GM19452 (cell line): ENCODE measurements at regions not wholly inside any gene's neighbourhood (a gene's known extent, or its start where the extent isn't known, plus 50 kb on each side); places are given as distances from the start of the nearest gene placed in this dataset.
"Not testable (repeated sequence)": the region's sequence is repeated elsewhere in the genome, so short reads cannot be mapped to it uniquely, and the experiment has no call there.

ENCODE experiments used
- ATAC-seq: cut with Tn5 transposase; IDR thresholded peaks from one replicate; pipeline ENCODE4 v1.9.1; 2021; ENCODE audit not compliant: unreplicated experiment

DNA sequence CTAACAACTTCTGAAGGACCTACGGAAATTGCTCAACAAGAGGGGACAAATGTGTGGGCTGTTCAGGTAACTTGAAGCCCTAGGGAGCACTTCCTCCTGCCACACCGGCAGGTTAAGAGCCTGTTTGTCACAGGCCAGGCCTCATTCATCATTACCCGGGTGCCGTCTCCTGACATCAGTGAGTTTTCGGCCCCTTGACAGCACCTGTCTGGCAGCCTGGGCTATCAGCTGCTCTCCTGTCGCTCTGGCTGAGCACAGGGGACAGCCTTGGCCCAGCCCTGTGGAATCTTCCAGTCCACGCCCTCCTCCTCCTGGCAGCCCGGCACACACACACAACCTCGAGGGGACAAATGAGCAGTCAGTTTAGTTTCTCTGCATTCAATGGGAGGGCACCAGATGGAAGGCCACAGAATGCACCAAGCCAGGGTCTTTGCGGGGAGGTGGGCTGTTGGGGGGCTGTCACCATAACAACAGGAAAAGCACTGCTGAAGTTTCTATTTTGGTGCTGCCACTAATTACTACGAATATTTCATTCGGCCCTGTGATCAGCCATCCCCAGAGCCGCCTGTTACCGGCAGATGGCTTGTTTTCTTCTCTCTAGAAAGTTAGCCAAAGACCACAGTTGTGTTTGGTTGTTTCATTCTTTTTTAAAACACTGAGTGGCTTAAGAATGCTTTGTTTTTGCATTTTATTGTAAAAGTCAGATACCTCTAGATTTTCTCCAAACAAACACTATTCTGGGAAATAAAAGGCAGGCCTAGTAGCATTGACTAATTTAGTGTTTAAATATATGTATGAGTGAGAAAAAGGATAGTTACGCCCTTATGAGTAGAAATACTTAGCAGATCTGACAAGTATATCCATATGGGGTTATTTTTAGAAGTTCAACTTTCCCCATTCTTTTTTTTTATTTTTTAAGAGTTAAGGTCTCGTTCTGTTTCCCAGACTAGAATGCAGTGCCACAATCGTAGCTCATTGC lies 189.9 kb upstream of the NDUFV2 start:
- peak; percentile 52 for ATAC-seq

- not testable (repeated sequence) for ATAC-seq
Measured at GRCh38 chr18:8913606-8914403, 188.7 kb upstream of the NDUFV2 start.

- ATAC-seq = not testable (repeated sequence)
Measured at GRCh38 chr18:8914404-8915264, 187.9 kb upstream of the NDUFV2 start.

DNA sequence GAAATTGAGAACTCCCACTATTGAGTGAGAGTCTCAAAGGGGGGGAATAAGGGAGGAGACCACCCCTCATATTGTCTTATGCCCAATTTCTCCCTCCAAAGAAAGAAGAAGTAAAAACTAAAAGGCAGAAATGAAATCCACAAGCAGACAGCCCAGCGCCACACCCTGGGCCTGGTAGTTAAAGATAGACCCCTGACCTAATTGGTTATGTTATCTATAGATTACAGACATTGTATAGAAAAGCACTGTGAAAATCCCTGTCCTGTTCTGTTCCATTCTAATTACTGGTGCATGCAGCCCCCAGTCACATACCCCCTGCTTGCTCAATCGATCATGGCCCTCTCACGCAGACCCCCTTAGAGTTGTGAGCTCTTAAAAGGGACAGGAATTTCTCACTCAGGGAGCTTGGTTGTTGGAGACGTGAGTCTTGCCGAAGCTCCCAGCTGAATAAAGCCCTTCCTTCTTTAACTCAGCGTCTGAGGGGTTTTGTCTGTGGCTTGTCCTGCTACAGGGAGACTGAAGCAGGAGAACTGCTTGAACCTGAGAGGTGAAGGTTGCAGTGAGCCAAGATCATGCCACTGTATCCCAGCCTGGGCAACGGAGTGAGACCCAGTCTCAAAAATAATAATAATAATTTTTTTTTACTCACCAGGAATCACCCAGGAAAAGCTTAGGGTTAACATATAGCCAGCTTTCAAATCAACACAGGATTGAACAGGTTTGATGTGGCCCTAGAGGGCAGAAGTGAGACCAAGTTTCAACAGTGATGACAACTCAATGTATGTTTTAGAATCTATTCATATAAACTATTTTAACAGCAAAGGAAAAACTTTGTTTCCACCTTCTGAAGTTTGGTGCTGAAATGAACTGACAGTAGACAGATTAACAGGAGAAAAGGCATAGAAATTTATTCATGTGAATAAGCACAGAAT lies 181.4 kb upstream of the NDUFV2 start:
- ATAC-seq = not testable (repeated sequence)

GRCh38 chr18:8926464-8926863 lies 176.0 kb upstream of the NDUFV2 start:
- no peak for ATAC-seq

- ATAC-seq = no peak
Measured at GRCh38 chr18:8928044-8928443, 174.5 kb upstream of the NDUFV2 start.

GRCh38 chr18:8928847-8929780 lies 173.4 kb upstream of the NDUFV2 start:
- ATAC-seq = no peak

- no peak for ATAC-seq
Measured at GRCh38 chr18:8930990-8931616, 171.4 kb upstream of the NDUFV2 start.

DNA sequence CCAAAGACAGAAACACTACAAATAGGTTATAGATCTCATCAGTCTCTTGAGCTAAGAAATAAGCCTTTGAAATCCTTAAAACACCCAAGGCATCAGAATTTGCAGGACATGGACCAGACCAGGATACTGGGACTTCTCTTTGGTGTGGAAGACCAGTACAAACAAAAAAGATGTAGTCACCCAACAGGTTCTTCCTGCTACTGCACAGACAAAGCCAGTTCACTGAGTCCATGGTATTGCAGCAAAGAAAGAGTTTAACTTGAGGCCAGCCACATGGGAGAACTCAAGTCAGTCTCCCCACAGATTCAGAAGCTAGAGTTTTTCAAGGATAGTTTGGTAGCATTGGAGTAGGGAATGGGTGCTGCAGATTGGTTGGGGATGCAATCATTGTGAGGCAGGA lies 169.6 kb upstream of the NDUFV2 start:
- ATAC-seq = no peak

GRCh38 chr18:8933714-8934284 lies 168.7 kb upstream of the NDUFV2 start:
- ATAC-seq = no peak

- not testable (repeated sequence) for ATAC-seq
Measured at GRCh38 chr18:8935346-8935745, 167.2 kb upstream of the NDUFV2 start.

DNA sequence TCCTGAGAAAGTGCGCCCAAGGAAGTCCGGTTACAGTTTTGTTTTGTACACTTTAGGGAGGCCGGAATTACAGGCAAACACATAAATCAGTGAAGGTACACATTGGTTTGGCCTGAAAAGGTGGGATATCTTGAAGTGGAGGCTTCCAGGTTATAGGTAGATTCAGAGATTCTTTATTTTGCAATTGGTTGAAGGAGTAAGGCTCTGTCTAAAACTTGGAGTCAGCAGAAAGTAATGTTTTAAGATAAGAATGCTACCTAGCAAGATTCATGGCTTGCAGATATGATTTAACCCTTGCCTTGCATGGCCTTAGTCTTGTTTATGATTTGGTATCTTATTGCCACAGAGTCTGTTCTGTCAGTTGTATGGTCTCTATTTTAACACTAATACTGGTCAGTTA lies 165.9 kb upstream of the NDUFV2 start:
- ATAC-seq = no peak

GRCh38 chr18:8937160-8938094 lies 165.1 kb upstream of the NDUFV2 start:
- no peak for ATAC-seq

- ATAC-seq = no peak
Measured at GRCh38 chr18:8938817-8939216, 163.7 kb upstream of the NDUFV2 start.

DNA sequence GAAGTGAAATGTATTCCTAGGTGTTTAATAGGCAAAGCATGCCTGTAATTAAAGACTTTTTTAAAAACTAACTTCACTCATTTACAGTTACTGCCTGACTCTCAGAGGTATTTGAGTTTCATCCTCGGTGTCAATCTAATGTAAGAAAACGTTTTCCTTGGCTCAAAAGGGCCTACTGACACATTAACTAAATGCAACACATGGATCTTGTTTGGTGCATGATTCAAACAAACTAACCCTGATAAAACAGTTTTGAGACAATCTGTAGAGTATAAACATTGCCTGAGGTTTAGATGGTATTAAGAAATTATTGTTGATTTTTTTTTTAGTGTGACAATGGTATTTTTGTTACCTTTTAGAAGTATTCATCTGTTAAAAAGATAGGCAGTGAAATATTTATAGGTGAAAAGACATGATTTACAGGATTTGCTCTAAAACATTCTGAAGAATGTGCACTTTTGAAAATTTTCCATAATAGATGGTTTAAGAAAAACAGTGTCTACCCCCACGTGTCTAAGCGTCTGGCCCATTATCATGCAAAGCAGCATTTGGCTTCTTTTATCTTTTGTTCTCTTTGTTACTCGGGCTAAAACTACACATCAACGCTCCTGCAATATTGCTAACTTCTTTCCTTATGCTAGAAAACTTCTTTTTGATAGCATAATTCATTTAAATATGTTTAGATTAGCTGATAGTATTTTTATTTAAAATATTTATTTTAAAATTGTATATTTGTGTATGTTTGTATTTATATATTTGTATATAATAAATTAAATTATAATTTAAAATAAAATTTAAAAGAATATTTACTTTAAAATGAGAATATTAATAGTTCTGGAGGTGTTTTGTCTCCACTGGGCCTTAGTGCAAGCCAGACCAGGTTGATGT lies 160.2 kb upstream of the NDUFV2 start:
- no peak for ATAC-seq
